D341Med (cell line): ENCODE measurements at regions not wholly inside any gene's neighbourhood (a gene's known extent, or its start where the extent isn't known, plus 50 kb on each side); places are given as distances from the start of the nearest gene placed in this dataset.
"Not testable (repeated sequence)": the region's sequence is repeated elsewhere in the genome, so short reads cannot be mapped to it uniquely, and the experiment has no call there.

ENCODE experiments used
- DNase-seq: peaks from one replicate; pipeline ENCODE4 v3.0.0; 2012; ENCODE audit warnings: low spot score

- DNase-seq: no peak
These were observed 247.7 kb downstream of the OLFM4 start for GRCh38 chr13:53276265-53276664.

GRCh38 chr13:53281677-53282076 lies 253.1 kb downstream of the OLFM4 start:
- DNase-seq: no peak

GRCh38 chr13:53285896-53286430 lies 257.4 kb downstream of the OLFM4 start:
- DNase-seq: peak; percentile 61

GRCh38 chr13:53298396-53298795 lies 269.8 kb downstream of the OLFM4 start:
- DNase-seq: no peak

GRCh38 chr13:53301449-53301848 lies 272.8 kb downstream of the OLFM4 start:
- DNase-seq: no peak

GRCh38 chr13:53305419-53305818 lies 276.8 kb downstream of the OLFM4 start:
- not testable (repeated sequence) for DNase-seq

- no peak for DNase-seq
These were observed 282.2 kb downstream of the OLFM4 start for GRCh38 chr13:53310786-53311185.

- peak; percentile 58 for DNase-seq
These were observed 282.9 kb downstream of the OLFM4 start for GRCh38 chr13:53311561-53311960.

GRCh38 chr13:53321296-53321801 lies 292.7 kb downstream of the OLFM4 start:
- no peak for DNase-seq

GRCh38 chr13:53324656-53325055 lies 296.0 kb downstream of the OLFM4 start:
- no peak for DNase-seq

GRCh38 chr13:53326716-53327115 lies 298.1 kb downstream of the OLFM4 start:
- DNase-seq: no peak

GRCh38 chr13:53327680-53328315 lies 299.2 kb downstream of the OLFM4 start:
- no peak for DNase-seq

- no peak for DNase-seq
These were observed 308.0 kb downstream of the OLFM4 start for GRCh38 chr13:53336441-53337160.

GRCh38 chr13:53338760-53339159 lies 310.1 kb downstream of the OLFM4 start:
- DNase-seq: no peak

GRCh38 chr13:53340505-53341143 lies 312.0 kb downstream of the OLFM4 start:
- no peak for DNase-seq

- no peak for DNase-seq
These were observed 312.5 kb downstream of the OLFM4 start for GRCh38 chr13:53341144-53341510.

- DNase-seq: no peak
These were observed 314.2 kb downstream of the OLFM4 start for GRCh38 chr13:53342623-53343360.

GRCh38 chr13:53343361-53343744 lies 314.7 kb downstream of the OLFM4 start:
- DNase-seq: peak; percentile 45

GRCh38 chr13:53351021-53351420 lies 322.4 kb downstream of the OLFM4 start:
- DNase-seq: no peak

GRCh38 chr13:53357582-53357981 lies 329.0 kb downstream of the OLFM4 start:
- DNase-seq: no peak

- peak; percentile 46 for DNase-seq
These were observed 340.3 kb downstream of the OLFM4 start for GRCh38 chr13:53368948-53369347.

GRCh38 chr13:53379485-53379884 lies 350.9 kb downstream of the OLFM4 start:
- no peak for DNase-seq
